ENCODE measurements at regions not wholly inside any gene's neighbourhood (a gene's known extent, or its start where the extent isn't known, plus 50 kb on each side); places are given as distances from the start of the nearest gene placed in this dataset.

DNA sequence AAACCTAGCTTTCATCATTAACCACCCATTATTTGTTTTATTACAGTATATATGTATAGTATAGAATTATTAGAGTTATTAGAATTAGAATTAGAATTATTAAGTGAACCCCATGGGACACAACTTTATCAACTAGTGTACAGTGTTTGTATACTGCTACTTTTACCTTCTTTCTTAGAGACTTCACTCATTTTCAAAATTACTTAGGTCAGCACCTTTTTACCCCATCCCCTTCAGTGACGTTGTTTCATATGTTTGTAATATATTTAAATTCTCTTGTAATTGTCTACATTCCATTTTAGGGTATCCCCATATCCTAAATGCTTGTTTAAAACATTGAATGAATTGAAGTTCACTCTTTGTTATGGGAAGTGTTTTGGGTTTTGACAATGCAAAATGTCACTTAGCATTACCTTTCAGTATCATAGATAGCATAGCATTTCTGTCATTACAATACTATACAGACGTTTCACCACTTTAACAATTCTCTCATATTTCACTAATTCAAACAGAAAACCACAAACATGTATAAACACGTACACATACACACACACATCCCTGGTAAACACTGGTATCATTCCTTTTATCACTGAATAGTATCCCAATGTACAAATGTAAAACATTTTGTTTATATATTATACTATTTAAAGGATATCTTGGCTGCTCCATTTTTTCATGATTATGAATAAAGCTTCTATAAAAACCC, 229.9 kb upstream of the MAGI2 start:
- H3K4me3 ChIP-seq, result no peak overlapping the region
- intact Hi-C loops (cut with micrococcal nuclease; ENCODE audit: unreplicated experiment), result no loop called here
- ChIA-PET POLR2A (ENCODE audit: unreplicated experiment) (interaction anchor here (0.6 kb wide), 1 partner anchor 143 kb away, joined by 5 read pairs; no protein-coding TSS in a partner anchor), CTCF (interaction anchor here (0.6 kb wide), 1 partner anchor 780 kb away, joined by 3 read pairs; no protein-coding TSS in a partner anchor)
- H2AFZ ChIP-seq, result no peak overlapping the region
- no peaks in the 10 kb centered on the region for H4K20me1 ChIP-seq (ENCODE audit: insufficient read depth)
- TF ChIP-seq, protein P1, sequence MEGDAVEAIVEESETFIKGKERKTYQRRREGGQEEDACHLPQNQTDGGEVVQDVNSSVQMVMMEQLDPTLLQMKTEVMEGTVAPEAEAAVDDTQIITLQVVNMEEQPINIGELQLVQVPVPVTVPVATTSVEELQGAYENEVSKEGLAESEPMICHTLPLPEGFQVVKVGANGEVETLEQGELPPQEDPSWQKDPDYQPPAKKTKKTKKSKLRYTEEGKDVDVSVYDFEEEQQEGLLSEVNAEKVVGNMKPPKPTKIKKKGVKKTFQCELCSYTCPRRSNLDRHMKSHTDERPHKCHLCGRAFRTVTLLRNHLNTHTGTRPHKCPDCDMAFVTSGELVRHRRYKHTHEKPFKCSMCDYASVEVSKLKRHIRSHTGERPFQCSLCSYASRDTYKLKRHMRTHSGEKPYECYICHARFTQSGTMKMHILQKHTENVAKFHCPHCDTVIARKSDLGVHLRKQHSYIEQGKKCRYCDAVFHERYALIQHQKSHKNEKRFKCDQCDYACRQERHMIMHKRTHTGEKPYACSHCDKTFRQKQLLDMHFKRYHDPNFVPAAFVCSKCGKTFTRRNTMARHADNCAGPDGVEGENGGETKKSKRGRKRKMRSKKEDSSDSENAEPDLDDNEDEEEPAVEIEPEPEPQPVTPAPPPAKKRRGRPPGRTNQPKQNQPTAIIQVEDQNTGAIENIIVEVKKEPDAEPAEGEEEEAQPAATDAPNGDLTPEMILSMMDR (conservative IDR thresholded peaks at IDR 0.05), result no peak
- no peak for TF ChIP-seq EZH2 (IDR thresholded peaks at IDR 0.05; ENCODE audit: low read depth)
- no peak overlapping the region for H3K4me2 ChIP-seq
- DNase-seq, result no peak
- no peaks in the 10 kb centered on the region for H3K9me3 ChIP-seq (ENCODE audit: insufficient read depth, low read depth)
- H3K79me2 ChIP-seq (ENCODE audit: low read depth), result no peaks in the 10 kb centered on the region
- no peaks in the 10 kb centered on the region for H3K36me3 ChIP-seq (ENCODE audit: low read depth)
- H3K4me1 ChIP-seq (replicated peaks; ENCODE audit: insufficient read depth), result no peaks in the 10 kb centered on the region
- no peaks in the 10 kb centered on the region for H3K27me3 ChIP-seq (ENCODE audit: insufficient read depth, low read depth)
- no peak overlapping the region for H3K27ac ChIP-seq
- no peaks in the 10 kb centered on the region for H3F3A ChIP-seq (ENCODE audit: insufficient read depth, low read depth)
- no TSS peak for BruUV-seq (replicated peaks)
- H3K9me2 ChIP-seq (ENCODE audit: insufficient read depth), result no peaks in the 10 kb centered on the region; the same call in 1 of the 2 replicates

DNA sequence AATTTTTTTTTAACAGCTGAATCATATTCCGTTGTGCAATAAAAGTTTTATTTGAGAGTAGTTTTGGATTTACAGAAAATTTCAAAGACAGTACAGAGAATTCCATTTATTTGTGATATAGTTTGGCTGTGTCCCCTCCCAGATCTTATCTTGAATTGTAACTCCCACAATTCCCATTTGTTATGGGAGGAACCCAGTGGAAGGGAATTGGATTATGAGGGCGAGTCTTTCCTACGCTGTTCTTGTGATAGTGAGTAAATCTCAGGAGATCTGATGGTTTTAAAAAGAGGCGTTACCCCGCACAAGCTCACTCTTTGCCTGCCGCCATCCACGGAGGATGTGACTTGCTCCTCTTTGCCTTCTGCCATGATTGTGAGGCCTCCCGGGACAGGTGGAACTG, 228.0 kb upstream of the MAGI2 start:
- POLR2A ChIA-PET (ENCODE audit: unreplicated experiment), result no interaction called here
- BruUV-seq (replicated peaks), result no TSS peak
- no peaks in the 10 kb centered on the region for H3K27me3 ChIP-seq (ENCODE audit: insufficient read depth, low read depth)

DNA sequence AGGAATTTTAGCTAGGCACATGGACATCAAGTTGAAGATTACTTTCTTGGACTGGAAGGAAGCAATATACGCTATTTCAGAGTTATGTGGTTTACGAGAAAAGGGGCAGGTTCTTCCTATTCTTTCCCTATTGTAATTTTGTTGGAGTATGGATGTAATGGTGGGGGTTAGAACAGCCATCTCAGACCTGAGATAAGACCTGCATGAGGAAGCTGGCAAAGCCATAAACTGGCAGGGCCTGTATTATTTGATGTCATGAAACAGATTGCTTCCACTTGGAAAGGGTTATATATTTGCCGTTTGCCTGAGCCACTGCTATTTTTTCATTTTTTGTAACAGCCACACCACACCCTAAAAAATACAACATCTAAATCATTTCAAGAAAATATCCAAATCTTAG, 220.5 kb upstream of the MAGI2 start:
- TF ChIP-seq, protein P1 (conservative IDR thresholded peaks at IDR 0.05), result no peak
- TF ChIP-seq EZH2 (IDR thresholded peaks at IDR 0.05; ENCODE audit: low read depth), result no peak
- H2AFZ ChIP-seq, result no peak overlapping the region
- intact Hi-C loops (cut with micrococcal nuclease; ENCODE audit: unreplicated experiment), result no loop called here
- no peaks in the 10 kb centered on the region for H3K9me3 ChIP-seq (ENCODE audit: insufficient read depth, low read depth)
- H3K4me1 ChIP-seq (replicated peaks; ENCODE audit: insufficient read depth), result no peaks in the 10 kb centered on the region
- H3F3A ChIP-seq (ENCODE audit: insufficient read depth, low read depth), result no peaks in the 10 kb centered on the region
- no peaks in the 10 kb centered on the region for H3K79me2 ChIP-seq (ENCODE audit: low read depth)
- H3K36me3 ChIP-seq (ENCODE audit: low read depth), result no peaks in the 10 kb centered on the region
- H3K9me2 ChIP-seq (ENCODE audit: insufficient read depth), result no peaks in the 10 kb centered on the region; the same call in 1 of the 2 replicates
- CTCF ChIA-PET, result no interaction called here
- no peak overlapping the region for H3K4me2 ChIP-seq
- no peak for DNase-seq
- POLR2A ChIA-PET (ENCODE audit: unreplicated experiment), result no interaction called here
- H3K4me3 ChIP-seq, result no peak overlapping the region
- BruUV-seq (replicated peaks), result no TSS peak
- no peak overlapping the region for H3K27ac ChIP-seq
- no peaks in the 10 kb centered on the region for H4K20me1 ChIP-seq (ENCODE audit: insufficient read depth)
- H3K27me3 ChIP-seq (ENCODE audit: insufficient read depth, low read depth), result no peaks in the 10 kb centered on the region

More for the DNA sequence above, 228.0 kb upstream of the MAGI2 start:
- TF ChIP-seq, protein P1 (conservative IDR thresholded peaks at IDR 0.05), result no peak
- no peak for TF ChIP-seq EZH2 (IDR thresholded peaks at IDR 0.05; ENCODE audit: low read depth)
- DNase-seq, result no peak
- Histone ChIP-seq H3K4me2 (no peak overlapping the region), H3K79me2 (ENCODE audit: low read depth) (no peaks in the 10 kb centered on the region), H4K20me1 (ENCODE audit: insufficient read depth) (no peaks in the 10 kb centered on the region), H2AFZ (peak overlapping the region; percentile 68), H3K4me1 (replicated peaks; ENCODE audit: insufficient read depth) (no peaks in the 10 kb centered on the region), H3F3A (ENCODE audit: insufficient read depth, low read depth) (no peaks in the 10 kb centered on the region), H3K36me3 (ENCODE audit: low read depth) (no peaks in the 10 kb centered on the region), H3K9me3 (ENCODE audit: insufficient read depth, low read depth) (no peaks in the 10 kb centered on the region), H3K27ac (no peak overlapping the region), H3K9me2 (ENCODE audit: insufficient read depth) (no peaks in the 10 kb centered on the region; the same call in 1 of the 2 replicates), H3K4me3 (no peak overlapping the region)
- intact Hi-C loops (cut with micrococcal nuclease; ENCODE audit: unreplicated experiment), result no loop called here
- CTCF ChIA-PET, result no interaction called here
